ENCODE measurements at regions not wholly inside any gene's neighbourhood (a gene's known extent, or its start where the extent isn't known, plus 50 kb on each side); places are given as distances from the start of the nearest gene placed in this dataset.
"Not testable (repeated sequence)": the region's sequence is repeated elsewhere in the genome, so short reads cannot be mapped to it uniquely, and the experiment has no call there.

- no peak for DNase-seq
Measured at GRCh38 chr2:82355622-82356021, 2051.1 kb upstream of the LRRTM1 start.

- no peak for DNase-seq
Measured at GRCh38 chr2:82345910-82346309, 2041.4 kb upstream of the LRRTM1 start.

- DNase-seq: no peak
Measured at GRCh38 chr2:82344670-82345069, 2040.1 kb upstream of the LRRTM1 start.

- DNase-seq: no peak
Measured at GRCh38 chr2:82342356-82342755, 2037.8 kb upstream of the LRRTM1 start.

GRCh38 chr2:82340578-82341053, 2036.1 kb upstream of the LRRTM1 start:
- DNase-seq: no peak

GRCh38 chr2:82339805-82340204, 2035.3 kb upstream of the LRRTM1 start:
- no peak for DNase-seq

GRCh38 chr2:82333697-82334096, 2029.1 kb upstream of the LRRTM1 start:
- DNase-seq: no peak

- DNase-seq: no peak
Measured at GRCh38 chr2:82330155-82330554, 2025.6 kb upstream of the LRRTM1 start.

GRCh38 chr2:82326180-82326767, 2021.7 kb upstream of the LRRTM1 start:
- not testable (repeated sequence) for DNase-seq

GRCh38 chr2:82320296-82320695, 2015.7 kb upstream of the LRRTM1 start:
- DNase-seq: no peak

- DNase-seq: no peak
Measured at GRCh38 chr2:82317012-82317411, 2012.5 kb upstream of the LRRTM1 start.

- no peak for DNase-seq
Measured at GRCh38 chr2:82316586-82316985, 2012.0 kb upstream of the LRRTM1 start.

GRCh38 chr2:82314836-82315472, 2010.4 kb upstream of the LRRTM1 start:
- DNase-seq: no peak

GRCh38 chr2:82307511-82307910, 2003.0 kb upstream of the LRRTM1 start:
- DNase-seq: no peak

GRCh38 chr2:82301506-82301905, 1997.0 kb upstream of the LRRTM1 start:
- DNase-seq: no peak

- no peak for DNase-seq
Measured at GRCh38 chr2:82289446-82289845, 1984.9 kb upstream of the LRRTM1 start.

GRCh38 chr2:82283075-82283474, 1978.5 kb upstream of the LRRTM1 start:
- no peak for DNase-seq

- DNase-seq: no peak
Measured at GRCh38 chr2:82282111-82282882, 1977.7 kb upstream of the LRRTM1 start.

GRCh38 chr2:82279367-82279766, 1974.8 kb upstream of the LRRTM1 start:
- DNase-seq: no peak

GRCh38 chr2:82278416-82278815, 1973.9 kb upstream of the LRRTM1 start:
- DNase-seq: no peak

GRCh38 chr2:82275599-82275998, 1971.0 kb upstream of the LRRTM1 start:
- DNase-seq: no peak

- DNase-seq: no peak
Measured at GRCh38 chr2:82268446-82268845, 1963.9 kb upstream of the LRRTM1 start.

GRCh38 chr2:82260521-82260920, 1956.0 kb upstream of the LRRTM1 start:
- DNase-seq: no peak

GRCh38 chr2:82259551-82259950, 1955.0 kb upstream of the LRRTM1 start:
- no peak for DNase-seq

Data from activated CD4-positive, alpha-beta T cell treated with anti-CD3 and anti-CD28 coated beads for 1 hour (primary cell).